Hepatocyte (in vitro differentiated cells): ENCODE measurements at regions not wholly inside any gene's neighbourhood (a gene's known extent, or its start where the extent isn't known, plus 50 kb on each side); places are given as distances from the start of the nearest gene placed in this dataset.

ENCODE experiments used
- DNase-seq: peaks from one replicate; pipeline ENCODE4 v3.0.0-alpha.2; 2016; ENCODE audit warnings: low spot score
- H2AFZ ChIP-seq: fragments of 200-600 bp; sonication (generic); 2 replicates; pipeline ENCODE4 v1.6.0; 2016; ENCODE audit warnings: antibody characterized with exemption, mild to moderate bottlenecking
- H3K27ac ChIP-seq: fragments of 200-600 bp; sonication (generic); 2 replicates; pipeline ENCODE4 v1.5.1; 2016; ENCODE audit warnings: mild to moderate bottlenecking
- H3K27me3 ChIP-seq: fragments of 200-600 bp; sonication (generic); 2 replicates; pipeline ENCODE4 v1.6.1; 2016
- H3K36me3 ChIP-seq: fragments of 200-600 bp; sonication (generic); replicated peaks from 2 replicates; pipeline ENCODE4 v1.5.1; 2016; ENCODE audit warnings: low read depth; ENCODE audit not compliant: insufficient read depth
- H3K4me1 ChIP-seq: fragments of 200-600 bp; sonication (generic); 2 replicates; pipeline ENCODE4 v1.5.1; 2016; ENCODE audit warnings: mild to moderate bottlenecking, moderate library complexity; ENCODE audit not compliant: insufficient read depth
- H3K4me2 ChIP-seq: fragments of 200-600 bp; sonication (generic); 2 replicates; pipeline ENCODE4 v1.6.0; 2016
- H3K4me3 ChIP-seq: fragments of 200-600 bp; sonication (generic); 2 replicates; pipeline ENCODE4 v1.5.1; 2016; ENCODE audit warnings: mild to moderate bottlenecking
- H3K79me2 ChIP-seq: fragments of 200-600 bp; sonication (generic); 2 replicates; pipeline ENCODE4 v1.6.0; 2017; ENCODE audit warnings: mild to moderate bottlenecking
- H3K9me2 ChIP-seq: fragments of 200-600 bp; sonication (generic); replicated peaks from 2 replicates; pipeline ENCODE4 v1.6.0; 2017; ENCODE audit warnings: mild to moderate bottlenecking; ENCODE audit not compliant: insufficient read depth
- H3K9me3 ChIP-seq: fragments of 200-600 bp; sonication (generic); 2 replicates; pipeline ENCODE4 v1.5.1; 2016; ENCODE audit warnings: low read depth, mild to moderate bottlenecking
- H4K20me1 ChIP-seq: fragments of 200-600 bp; sonication (generic); 2 replicates; pipeline ENCODE4 v1.6.0; 2016; ENCODE audit warnings: mild to moderate bottlenecking; ENCODE audit not compliant: insufficient read depth, poor library complexity, severe bottlenecking
- EZH2 ChIP-seq: fragments of 200-600 bp; sonication (generic); IDR thresholded peaks from 2 replicates; pipeline ENCODE4 v1.6.1; 2016; ENCODE audit warnings: antibody characterized with exemption, mild to moderate bottlenecking, borderline replicate concordance
- EZH2phosphoT487 ChIP-seq: fragments of 200-600 bp; sonication (generic); IDR thresholded peaks from one replicate; pipeline ENCODE4 v1.6.1; 2018; ENCODE audit warnings: antibody characterized with exemption, mild to moderate bottlenecking, low read depth, moderate library complexity; ENCODE audit not compliant: unreplicated experiment, severe bottlenecking
- WGBS: methylation state at CpG from one replicate; pipeline ENCODE4 v1.1.6; 2016; ENCODE audit warnings: low lambda C conversion rate; ENCODE audit errors: missing lambda C conversion rate; 5-methylcytosine and 5-hydroxymethylcytosine counted together
- TF ChIP-seq, protein P1 (sequence below): fragments of 200-600 bp; sonication (generic); IDR thresholded peaks from 2 replicates; pipeline ENCODE4 v1.5.1; 2016; ENCODE audit warnings: antibody characterized with exemption, mild to moderate bottlenecking; ENCODE audit not compliant: poor library complexity

DNA sequence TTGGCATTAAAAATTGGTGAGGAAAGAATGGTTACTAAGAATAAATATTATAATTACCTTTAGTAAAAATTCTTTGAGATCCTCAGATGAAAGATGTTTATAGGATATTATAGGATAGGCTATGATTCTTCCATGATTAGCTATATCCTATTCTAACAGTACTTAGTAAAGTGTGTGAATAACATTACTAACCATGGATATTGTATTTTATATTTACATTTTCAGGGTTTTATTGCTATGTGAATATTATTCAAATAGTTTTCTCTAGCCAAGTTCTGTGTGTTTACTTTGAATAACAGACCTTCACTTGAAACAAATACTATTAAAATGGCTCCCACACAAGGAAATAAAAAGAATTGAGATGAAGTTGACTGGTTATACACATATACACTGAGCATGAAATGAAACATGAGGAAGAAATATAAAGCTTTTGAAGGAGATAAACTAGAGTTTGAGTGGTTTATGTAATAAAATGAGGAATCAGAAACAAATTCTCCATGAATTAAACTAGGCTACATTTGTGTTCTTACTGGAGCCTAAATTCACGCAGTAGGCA is 479.4 kb upstream of the PKN2 start:
- H3K79me2 ChIP-seq = no peaks in the 10 kb centered on the region
- no peak overlapping the region for H3K27ac ChIP-seq
- WGBS = 72% methylated on average over 1 of the region's 1 CpG
- H3K4me1 ChIP-seq = no peaks in the 10 kb centered on the region
- H4K20me1 ChIP-seq = no peaks in the 10 kb centered on the region
- H3K4me2 ChIP-seq = no peak overlapping the region
- H3K9me2 ChIP-seq = no peaks in the 10 kb centered on the region
- H3K27me3 ChIP-seq = no peaks in the 10 kb centered on the region
- DNase-seq = no peak
- no peak overlapping the region for H3K4me3 ChIP-seq
- no peak overlapping the region for H2AFZ ChIP-seq
- H3K9me3 ChIP-seq = no peaks in the 10 kb centered on the region
- H3K36me3 ChIP-seq = no peaks in the 10 kb centered on the region
- TF ChIP-seq EZH2 = no peak
- TF ChIP-seq, protein P1, sequence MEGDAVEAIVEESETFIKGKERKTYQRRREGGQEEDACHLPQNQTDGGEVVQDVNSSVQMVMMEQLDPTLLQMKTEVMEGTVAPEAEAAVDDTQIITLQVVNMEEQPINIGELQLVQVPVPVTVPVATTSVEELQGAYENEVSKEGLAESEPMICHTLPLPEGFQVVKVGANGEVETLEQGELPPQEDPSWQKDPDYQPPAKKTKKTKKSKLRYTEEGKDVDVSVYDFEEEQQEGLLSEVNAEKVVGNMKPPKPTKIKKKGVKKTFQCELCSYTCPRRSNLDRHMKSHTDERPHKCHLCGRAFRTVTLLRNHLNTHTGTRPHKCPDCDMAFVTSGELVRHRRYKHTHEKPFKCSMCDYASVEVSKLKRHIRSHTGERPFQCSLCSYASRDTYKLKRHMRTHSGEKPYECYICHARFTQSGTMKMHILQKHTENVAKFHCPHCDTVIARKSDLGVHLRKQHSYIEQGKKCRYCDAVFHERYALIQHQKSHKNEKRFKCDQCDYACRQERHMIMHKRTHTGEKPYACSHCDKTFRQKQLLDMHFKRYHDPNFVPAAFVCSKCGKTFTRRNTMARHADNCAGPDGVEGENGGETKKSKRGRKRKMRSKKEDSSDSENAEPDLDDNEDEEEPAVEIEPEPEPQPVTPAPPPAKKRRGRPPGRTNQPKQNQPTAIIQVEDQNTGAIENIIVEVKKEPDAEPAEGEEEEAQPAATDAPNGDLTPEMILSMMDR = no peak
- no peak for TF ChIP-seq EZH2phosphoT487

DNA sequence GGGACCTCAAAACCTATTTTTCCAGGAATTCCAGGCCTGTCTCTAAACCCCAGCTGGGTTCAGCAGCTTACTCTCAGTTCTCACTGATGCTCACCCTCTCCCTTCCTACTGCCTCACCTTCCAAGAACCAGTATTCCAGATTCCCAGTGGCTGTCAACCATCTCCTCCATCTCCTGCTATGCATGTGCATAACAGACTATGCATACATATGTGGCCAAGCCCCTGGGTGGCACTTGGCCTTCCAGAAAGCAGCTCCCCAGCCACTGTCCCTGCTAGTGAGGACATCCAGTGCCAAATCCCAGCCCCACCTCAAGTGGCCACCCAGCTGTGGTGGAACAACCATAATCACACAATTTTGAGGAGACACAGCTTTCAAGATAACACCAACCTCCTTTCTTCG is 475.7 kb upstream of the PKN2 start:
- no peak for DNase-seq
- Histone ChIP-seq H3K27ac (no peak overlapping the region), H2AFZ (no peak overlapping the region), H3K27me3 (no peaks in the 10 kb centered on the region), H4K20me1 (no peaks in the 10 kb centered on the region), H3K4me2 (no peak overlapping the region), H3K9me2 (no peaks in the 10 kb centered on the region), H3K36me3 (no peaks in the 10 kb centered on the region), H3K4me3 (no peak overlapping the region), H3K4me1 (no peaks in the 10 kb centered on the region), H3K9me3 (no peaks in the 10 kb centered on the region), H3K79me2 (no peaks in the 10 kb centered on the region)
- 77% methylated on average over 1 of the region's 1 CpG for WGBS
- TF ChIP-seq EZH2 (no peak), EZH2phosphoT487 (no peak)
- TF ChIP-seq, protein P1 = no peak

- no peak for DNase-seq
- no peak overlapping the region for H2AFZ ChIP-seq
- no peak overlapping the region for H3K27ac ChIP-seq
- no peaks in the 10 kb centered on the region for H3K27me3 ChIP-seq
- H3K4me2 ChIP-seq = no peak overlapping the region
- H3K79me2 ChIP-seq = no peaks in the 10 kb centered on the region
- TF ChIP-seq EZH2phosphoT487 (no peak), EZH2 (no peak)
- TF ChIP-seq, protein P1 = no peak
- WGBS = 84% methylated on average over 2 of the region's 2 CpGs
- H3K4me1 ChIP-seq = no peaks in the 10 kb centered on the region
- no peaks in the 10 kb centered on the region for H4K20me1 ChIP-seq
- H3K9me3 ChIP-seq = no peaks in the 10 kb centered on the region
- no peaks in the 10 kb centered on the region for H3K9me2 ChIP-seq
- H3K36me3 ChIP-seq = no peaks in the 10 kb centered on the region
- no peak overlapping the region for H3K4me3 ChIP-seq
These were observed 473.8 kb upstream of the PKN2 start for GRCh38 chr1:88210103-88210787.
